ENCODE measurements at regions not wholly inside any gene's neighbourhood (a gene's known extent, or its start where the extent isn't known, plus 50 kb on each side); places are given as distances from the start of the nearest gene placed in this dataset.

GRCh38 chr2:144115739-144116291, 404.1 kb downstream of the ZEB2 start:
- TF ChIP-seq ZBTB44 (tag by site-specific recombination; IDR thresholded peaks at IDR 0.05), result no peak
- TF ChIP-seq CTCF (tag by site-specific recombination; IDR thresholded peaks at IDR 0.05), result no peak
- TF ChIP-seq ZFHX2 (tag by site-specific recombination; conservative IDR thresholded peaks at IDR 0.05), result no peak
- TF ChIP-seq ZBTB6 (tag by site-specific recombination; IDR thresholded peaks at IDR 0.05), result no peak
- no peak for TF ChIP-seq ZNF174 (tag by site-specific recombination; IDR thresholded peaks at IDR 0.05)
- TF ChIP-seq ZNF146 (tag by site-specific recombination; IDR thresholded peaks at IDR 0.05), result no peak
- TF ChIP-seq ZNF785 (tag by site-specific recombination; IDR thresholded peaks at IDR 0.05), result no peak
- no peak for TF ChIP-seq FEZF1 (tag by site-specific recombination; IDR thresholded peaks at IDR 0.05)
- no peak for TF ChIP-seq KLF9 (tag by site-specific recombination; IDR thresholded peaks at IDR 0.05; ENCODE audit: low read depth)
- no peak for TF ChIP-seq ZBTB48 (tag by site-specific recombination; IDR thresholded peaks at IDR 0.05)
- no peak for TF ChIP-seq ZNF274 (IDR thresholded peaks at IDR 0.05; ENCODE audit: low read length)
- no peak for TF ChIP-seq ZNF274 (tag by site-specific recombination; IDR thresholded peaks at IDR 0.05; ENCODE audit: borderline replicate concordance)
